Epithelial cell of esophagus (primary cell): ENCODE measurements at regions not wholly inside any gene's neighbourhood (a gene's known extent, or its start where the extent isn't known, plus 50 kb on each side); places are given as distances from the start of the nearest gene placed in this dataset.
"Not testable (repeated sequence)": the region's sequence is repeated elsewhere in the genome, so short reads cannot be mapped to it uniquely, and the experiment has no call there.

ENCODE experiments used
- DNase-seq: peaks from one replicate; pipeline ENCODE4 v3.0.0; 2010; ENCODE audit warnings: low read depth
- H3K4me3 ChIP-seq: 2 replicates; pipeline ENCODE4 v1.5.1; 2011; ENCODE audit warnings: mild to moderate bottlenecking, low read length, control low read depth
- CTCF ChIP-seq: IDR thresholded peaks from 2 replicates; pipeline ENCODE4 v1.5.1; 2011; ENCODE audit warnings: low read depth, mild to moderate bottlenecking, low read length, control low read depth, inconsistent platforms; ENCODE audit not compliant: insufficient read depth; ENCODE audit errors: missing control alignments

GRCh38 chr21:36257657-36258056, 62.3 kb upstream of the MORC3 start:
- TF ChIP-seq CTCF: no peak
- H3K4me3 ChIP-seq: no peak overlapping the region
- DNase-seq: no peak

- peak overlapping the region; percentile 46 for H3K4me3 ChIP-seq
- DNase-seq: peak; percentile 68
- peak; percentile 73 for TF ChIP-seq CTCF
Observed at GRCh38 chr21:36260030-36260787, 59.8 kb upstream of the MORC3 start.

- no peak for DNase-seq
- TF ChIP-seq CTCF: no peak
- H3K4me3 ChIP-seq: no peak overlapping the region
Observed at GRCh38 chr21:36260802-36261201, 59.2 kb upstream of the MORC3 start.

- no peak for TF ChIP-seq CTCF
- no peak overlapping the region for H3K4me3 ChIP-seq
- peak; percentile 17 for DNase-seq
Observed at GRCh38 chr21:36261459-36261858, 58.5 kb upstream of the MORC3 start.

GRCh38 chr21:36263797-36264196, 56.2 kb upstream of the MORC3 start:
- no peak overlapping the region for H3K4me3 ChIP-seq
- TF ChIP-seq CTCF: no peak
- no peak for DNase-seq

GRCh38 chr21:36265431-36265830, 54.6 kb upstream of the MORC3 start:
- no peak overlapping the region for H3K4me3 ChIP-seq
- no peak for TF ChIP-seq CTCF

GRCh38 chr21:36267828-36268227, 52.2 kb upstream of the MORC3 start:
- not testable (repeated sequence) for DNase-seq, H3K4me3 ChIP-seq

More at GRCh38 chr21:36265431-36265830, 54.6 kb upstream of the MORC3 start:
- DNase-seq: no peak

- not testable (repeated sequence) for DNase-seq, H3K4me3 ChIP-seq
Observed at GRCh38 chr21:36268264-36268663, 51.7 kb upstream of the MORC3 start.
